ENCODE measurements at regions not wholly inside any gene's neighbourhood (a gene's known extent, or its start where the extent isn't known, plus 50 kb on each side); places are given as distances from the start of the nearest gene placed in this dataset.

GRCh38 chr12:102730996-102731395 lies 186.0 kb downstream of the PAH start:
- Histone ChIP-seq H3K27me3 (ENCODE audit: insufficient read depth, insufficient read length) (no peaks in the 10 kb centered on the region), H3K9me3 (ENCODE audit: insufficient read depth, low read length) (no peaks in the 10 kb centered on the region), H3K36me3 (ENCODE audit: insufficient read depth, insufficient read length, low read length) (no peaks in the 10 kb centered on the region), H3K4me1 (ENCODE audit: insufficient read depth, insufficient read length) (no peaks in the 10 kb centered on the region), H3K4me3 (ENCODE audit: insufficient read length, low read depth) (no peak overlapping the region), H3K9ac (ENCODE audit: insufficient read length, low read depth) (no peak overlapping the region)
- TF ChIP-seq ZNF274 (IDR thresholded peaks at IDR 0.05; ENCODE audit: low read depth, low read length), result no peak
- no peak for TF ChIP-seq SUZ12 (IDR thresholded peaks at IDR 0.05; ENCODE audit: extremely low read depth, insufficient read depth, insufficient read length)
- TF ChIP-seq YY1 (IDR thresholded peaks at IDR 0.05; ENCODE audit: insufficient read depth, insufficient read length), result no peak
- DNase-seq (ENCODE audit: low read depth, low spot score), result no peak

- Histone ChIP-seq H3K9ac (ENCODE audit: insufficient read length, low read depth) (no peak overlapping the region), H3K4me3 (ENCODE audit: insufficient read length, low read depth) (no peak overlapping the region), H3K36me3 (ENCODE audit: insufficient read depth, insufficient read length, low read length) (no peaks in the 10 kb centered on the region), H3K4me1 (ENCODE audit: insufficient read depth, insufficient read length) (no peaks in the 10 kb centered on the region), H3K27me3 (ENCODE audit: insufficient read depth, insufficient read length) (no peaks in the 10 kb centered on the region), H3K9me3 (ENCODE audit: insufficient read depth, low read length) (no peaks in the 10 kb centered on the region)
- TF ChIP-seq SUZ12 (IDR thresholded peaks at IDR 0.05; ENCODE audit: extremely low read depth, insufficient read depth, insufficient read length), result no peak
- no peak for TF ChIP-seq ZNF274 (IDR thresholded peaks at IDR 0.05; ENCODE audit: low read depth, low read length)
- DNase-seq (ENCODE audit: low read depth, low spot score), result no peak
Measured at GRCh38 chr12:102728506-102729242, 188.4 kb downstream of the PAH start.

DNA sequence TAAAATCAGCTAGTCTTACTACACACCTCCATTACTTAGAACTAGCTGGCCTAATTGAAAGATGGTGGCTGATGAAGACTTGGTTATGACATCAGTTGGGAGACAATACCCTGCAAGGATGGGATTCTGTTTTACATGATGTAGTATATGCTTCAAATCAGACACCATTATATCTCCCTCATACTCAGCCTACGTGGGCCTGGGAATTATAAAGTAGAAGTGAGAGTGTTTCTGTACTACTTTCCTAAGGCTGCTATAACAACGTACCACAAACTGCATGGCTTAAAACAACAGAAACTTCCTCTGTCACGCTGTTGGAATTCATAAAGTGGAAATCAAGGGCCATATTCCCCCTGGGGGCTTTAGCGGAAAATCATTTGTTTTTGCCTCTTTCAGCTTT lies 190.4 kb downstream of the PAH start:
- Histone ChIP-seq H3K4me1 (ENCODE audit: insufficient read depth, insufficient read length) (peaks cover 2% of the 10 kb centered on the region), H3K4me3 (ENCODE audit: insufficient read length, low read depth) (no peak overlapping the region), H3K9me3 (ENCODE audit: insufficient read depth, low read length) (no peaks in the 10 kb centered on the region), H3K9ac (ENCODE audit: insufficient read length, low read depth) (no peak overlapping the region), H3K36me3 (ENCODE audit: insufficient read depth, insufficient read length, low read length) (no peaks in the 10 kb centered on the region), H3K27me3 (ENCODE audit: insufficient read depth, insufficient read length) (no peaks in the 10 kb centered on the region)
- no peak for DNase-seq (ENCODE audit: low read depth, low spot score)
- no peak for TF ChIP-seq ZNF274 (IDR thresholded peaks at IDR 0.05; ENCODE audit: low read depth, low read length)

DNA sequence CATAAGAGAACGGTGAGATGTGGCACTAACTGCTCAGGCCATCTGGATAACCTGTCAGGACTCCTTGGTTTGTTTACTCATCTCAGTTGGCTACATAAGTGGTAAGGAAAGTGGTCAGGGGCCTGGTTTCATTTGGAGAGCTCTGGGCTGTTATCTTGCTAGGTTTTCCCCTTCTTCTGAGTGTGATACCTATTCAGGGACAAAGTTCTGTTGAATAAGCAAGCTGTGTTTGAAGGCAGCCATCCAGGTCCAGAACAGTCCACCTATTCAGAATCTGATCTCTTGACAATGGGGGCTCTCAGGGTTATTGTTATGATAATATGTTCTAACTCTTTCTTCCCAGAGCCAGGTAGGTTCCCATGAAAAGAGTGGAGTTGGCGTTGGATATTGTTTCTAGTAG lies 194.9 kb downstream of the PAH start:
- H3K9ac ChIP-seq (ENCODE audit: insufficient read length, low read depth), result no peak overlapping the region
- DNase-seq (ENCODE audit: low read depth, low spot score), result peak; percentile 18
- no peaks in the 10 kb centered on the region for H3K27me3 ChIP-seq (ENCODE audit: insufficient read depth, insufficient read length)
- H3K9me3 ChIP-seq (ENCODE audit: insufficient read depth, low read length), result no peaks in the 10 kb centered on the region
- TF ChIP-seq ZNF274 (IDR thresholded peaks at IDR 0.05; ENCODE audit: low read depth, low read length), result no peak
- no peak for TF ChIP-seq SUZ12 (IDR thresholded peaks at IDR 0.05; ENCODE audit: extremely low read depth, insufficient read depth, insufficient read length)
- TF ChIP-seq YY1 (IDR thresholded peaks at IDR 0.05; ENCODE audit: insufficient read depth, insufficient read length), result no peak
- H3K36me3 ChIP-seq (ENCODE audit: insufficient read depth, insufficient read length, low read length), result no peaks in the 10 kb centered on the region
- peaks cover 2% of the 10 kb centered on the region for H3K4me1 ChIP-seq (ENCODE audit: insufficient read depth, insufficient read length)
- H3K4me3 ChIP-seq (ENCODE audit: insufficient read length, low read depth), result no peak overlapping the region

- Histone ChIP-seq H3K4me1 (ENCODE audit: insufficient read depth, insufficient read length) (no peaks in the 10 kb centered on the region), H3K27me3 (ENCODE audit: insufficient read depth, insufficient read length) (no peaks in the 10 kb centered on the region), H3K9ac (ENCODE audit: insufficient read length, low read depth) (no peak overlapping the region), H3K36me3 (ENCODE audit: insufficient read depth, insufficient read length, low read length) (no peaks in the 10 kb centered on the region), H3K4me3 (ENCODE audit: insufficient read length, low read depth) (no peak overlapping the region), H3K9me3 (ENCODE audit: insufficient read depth, low read length) (no peaks in the 10 kb centered on the region)
- DNase-seq (ENCODE audit: low read depth, low spot score), result no peak
- TF ChIP-seq YY1 (IDR thresholded peaks at IDR 0.05; ENCODE audit: insufficient read depth, insufficient read length) (no peak), ZNF274 (IDR thresholded peaks at IDR 0.05; ENCODE audit: low read depth, low read length) (no peak), SUZ12 (IDR thresholded peaks at IDR 0.05; ENCODE audit: extremely low read depth, insufficient read depth, insufficient read length) (no peak)
Measured at GRCh38 chr12:102708108-102708507, 208.9 kb downstream of the PAH start.

DNA sequence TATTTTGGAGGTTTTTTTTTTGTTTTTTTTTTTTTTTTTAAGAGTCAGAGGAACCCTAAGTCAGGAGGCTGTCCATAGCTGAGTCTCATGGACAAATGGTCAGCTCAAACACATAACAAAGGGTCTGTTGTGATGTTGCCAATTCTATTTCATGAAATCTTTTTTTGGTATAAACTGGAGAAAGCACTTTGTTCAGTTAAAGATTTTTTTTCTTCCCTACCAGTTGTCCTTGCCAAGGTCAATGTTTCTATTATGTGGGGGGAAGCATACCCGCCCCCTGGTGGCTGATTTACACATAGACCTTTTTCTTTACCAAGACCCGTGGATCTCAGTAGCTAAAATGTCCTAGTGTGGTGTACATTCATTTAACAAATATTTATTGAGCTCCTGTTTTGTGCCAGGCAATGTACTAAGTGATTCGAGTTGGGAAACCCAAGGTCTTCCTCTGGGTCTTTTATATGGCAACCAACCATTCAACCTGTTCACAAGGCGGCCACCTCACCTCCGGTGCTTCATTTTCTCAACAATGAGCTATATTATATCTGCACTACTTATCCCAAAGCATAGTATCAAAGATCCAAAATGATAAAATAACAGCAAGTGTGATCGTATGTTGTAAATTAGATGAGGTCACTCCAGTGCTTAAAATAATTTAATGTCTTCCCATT lies 214.5 kb downstream of the PAH start:
- no peak for TF ChIP-seq YY1 (IDR thresholded peaks at IDR 0.05; ENCODE audit: insufficient read depth, insufficient read length)
- no peak for TF ChIP-seq SUZ12 (IDR thresholded peaks at IDR 0.05; ENCODE audit: extremely low read depth, insufficient read depth, insufficient read length)
- no peak for TF ChIP-seq ZNF274 (IDR thresholded peaks at IDR 0.05; ENCODE audit: low read depth, low read length)
- no peaks in the 10 kb centered on the region for H3K4me1 ChIP-seq (ENCODE audit: insufficient read depth, insufficient read length)
- no peaks in the 10 kb centered on the region for H3K36me3 ChIP-seq (ENCODE audit: insufficient read depth, insufficient read length, low read length)
- H3K9me3 ChIP-seq (ENCODE audit: insufficient read depth, low read length), result no peaks in the 10 kb centered on the region
- no peak overlapping the region for H3K9ac ChIP-seq (ENCODE audit: insufficient read length, low read depth)
- H3K4me3 ChIP-seq (ENCODE audit: insufficient read length, low read depth), result no peak overlapping the region
- DNase-seq (ENCODE audit: low read depth, low spot score), result peak; percentile 58
- H3K27me3 ChIP-seq (ENCODE audit: insufficient read depth, insufficient read length), result no peaks in the 10 kb centered on the region

DNA sequence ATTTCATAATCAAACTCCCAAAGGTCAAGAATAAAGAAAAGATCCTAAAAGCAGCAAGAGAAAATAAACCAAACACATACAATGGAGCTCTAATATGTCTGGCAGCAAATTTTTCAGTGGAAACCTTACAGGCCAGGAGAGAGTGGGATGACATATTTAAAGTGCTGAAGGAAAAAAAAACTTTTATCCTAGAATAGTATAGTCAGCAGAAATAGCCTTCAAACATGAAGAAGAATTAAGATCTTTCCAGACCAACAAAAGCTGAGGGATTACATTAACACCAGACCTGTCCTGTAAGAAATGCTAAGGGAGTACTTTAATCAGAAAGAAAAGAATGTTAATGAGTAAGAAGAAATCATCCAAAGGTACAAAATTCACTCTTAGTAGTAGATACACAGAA lies 215.7 kb upstream of the IGF1 start:
- Histone ChIP-seq H3K36me3 (ENCODE audit: insufficient read depth, insufficient read length, low read length) (no peaks in the 10 kb centered on the region), H3K9ac (ENCODE audit: insufficient read length, low read depth) (no peak overlapping the region), H3K9me3 (ENCODE audit: insufficient read depth, low read length) (no peaks in the 10 kb centered on the region), H3K4me1 (ENCODE audit: insufficient read depth, insufficient read length) (no peaks in the 10 kb centered on the region), H3K27me3 (ENCODE audit: insufficient read depth, insufficient read length) (no peaks in the 10 kb centered on the region), H3K4me3 (ENCODE audit: insufficient read length, low read depth) (no peak overlapping the region)
- no peak for DNase-seq (ENCODE audit: low read depth, low spot score)
- TF ChIP-seq ZNF274 (IDR thresholded peaks at IDR 0.05; ENCODE audit: low read depth, low read length), result no peak
- no peak for TF ChIP-seq SUZ12 (IDR thresholded peaks at IDR 0.05; ENCODE audit: extremely low read depth, insufficient read depth, insufficient read length)
- TF ChIP-seq YY1 (IDR thresholded peaks at IDR 0.05; ENCODE audit: insufficient read depth, insufficient read length), result no peak
